GM19395 (cell line): ENCODE measurements at regions not wholly inside any gene's neighbourhood (a gene's known extent, or its start where the extent isn't known, plus 50 kb on each side); places are given as distances from the start of the nearest gene placed in this dataset.
"Not testable (repeated sequence)": the region's sequence is repeated elsewhere in the genome, so short reads cannot be mapped to it uniquely, and the experiment has no call there.

ENCODE experiments used
- ATAC-seq: cut with Tn5 transposase; IDR thresholded peaks from one replicate; pipeline ENCODE4 v1.9.1; 2021; ENCODE audit warnings: mild to moderate bottlenecking, moderate library complexity; ENCODE audit not compliant: unreplicated experiment

DNA sequence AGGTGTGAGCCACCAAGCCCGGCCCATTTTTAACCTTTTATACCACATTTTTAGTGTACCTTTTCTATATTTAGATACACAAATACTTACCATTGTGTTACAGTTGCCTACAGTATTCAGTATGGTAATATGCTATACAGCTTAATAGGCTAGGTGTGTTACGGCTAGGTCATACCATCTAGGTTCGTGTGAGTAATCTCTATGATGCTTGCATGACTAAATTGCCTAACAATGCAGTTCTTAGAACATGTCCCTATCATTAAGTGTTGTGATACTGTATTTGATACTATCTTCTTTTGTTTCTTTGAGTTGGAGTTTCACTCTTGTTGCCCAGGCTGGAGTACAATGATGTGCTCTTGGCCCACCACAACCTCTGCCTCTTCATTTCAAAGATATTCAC lies 387.7 kb upstream of the SASH1 start:
- no peak for ATAC-seq

DNA sequence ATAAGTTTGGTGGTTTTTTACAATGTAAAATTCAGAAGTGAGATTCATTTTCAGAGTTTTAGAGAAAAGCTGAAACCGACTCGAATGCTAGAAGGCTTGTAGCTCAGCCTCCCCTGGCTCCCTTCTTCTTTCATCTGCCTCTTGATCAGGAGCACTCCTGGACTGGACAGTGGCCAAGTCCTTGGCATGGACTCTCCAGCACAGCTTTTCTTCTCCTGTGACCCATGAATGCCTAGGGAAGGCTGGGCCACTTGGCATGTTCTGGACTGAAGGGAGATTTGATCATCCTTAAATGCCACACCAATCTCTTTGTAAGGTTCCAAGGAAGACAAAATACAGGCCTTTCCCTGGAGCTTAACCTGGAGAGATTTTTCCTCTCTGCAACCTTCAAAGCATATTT lies 384.0 kb upstream of the SASH1 start:
- ATAC-seq = no peak

DNA sequence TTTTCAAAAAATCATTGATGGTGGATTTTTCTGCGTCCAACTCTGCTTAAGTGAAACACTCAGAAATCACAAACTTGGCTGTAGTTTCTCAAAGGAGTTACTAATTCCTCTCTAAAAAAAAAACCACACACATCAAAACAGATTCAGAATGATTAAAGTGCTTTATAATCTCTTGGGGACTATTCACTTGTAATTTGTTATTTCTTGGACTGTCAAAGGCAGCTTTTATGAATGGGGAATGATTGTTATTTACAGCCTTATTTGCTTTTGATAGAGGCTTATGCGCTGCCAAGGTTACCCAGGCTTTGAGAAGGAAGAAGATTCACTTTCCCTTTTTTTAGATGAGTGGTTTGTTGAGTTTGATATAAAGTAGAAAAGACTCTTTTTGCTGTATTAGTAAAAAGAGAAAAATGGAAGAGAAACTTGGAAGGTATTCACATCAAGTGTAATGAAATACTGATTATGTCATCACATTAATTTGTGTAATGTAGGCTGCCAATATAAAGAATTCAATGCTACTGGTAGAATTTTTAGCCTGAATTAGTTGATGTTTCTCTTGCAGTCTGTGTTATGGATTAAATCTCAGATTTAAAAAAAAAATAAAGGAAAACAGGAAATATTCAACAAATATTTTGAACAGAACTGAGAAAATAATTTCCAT lies 381.0 kb upstream of the SASH1 start:
- no peak for ATAC-seq

DNA sequence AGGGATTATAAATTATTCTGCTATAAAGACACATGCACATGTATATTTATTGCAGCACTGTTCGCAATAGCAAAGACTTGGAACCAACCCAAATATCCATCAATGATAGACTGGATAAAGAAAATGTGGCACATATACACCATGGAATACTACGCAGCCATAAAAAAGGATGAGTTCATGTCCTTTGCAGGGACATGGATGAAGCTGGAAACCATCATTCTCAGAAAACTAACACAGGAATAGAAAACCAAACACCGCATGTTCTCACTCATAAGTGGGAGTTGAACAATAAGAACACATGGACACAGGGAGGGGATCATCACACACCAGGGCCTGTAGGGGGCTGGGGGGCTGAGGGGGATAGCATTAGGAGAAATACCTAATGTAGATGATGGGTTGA lies 377.2 kb upstream of the SASH1 start:
- not testable (repeated sequence) for ATAC-seq

DNA sequence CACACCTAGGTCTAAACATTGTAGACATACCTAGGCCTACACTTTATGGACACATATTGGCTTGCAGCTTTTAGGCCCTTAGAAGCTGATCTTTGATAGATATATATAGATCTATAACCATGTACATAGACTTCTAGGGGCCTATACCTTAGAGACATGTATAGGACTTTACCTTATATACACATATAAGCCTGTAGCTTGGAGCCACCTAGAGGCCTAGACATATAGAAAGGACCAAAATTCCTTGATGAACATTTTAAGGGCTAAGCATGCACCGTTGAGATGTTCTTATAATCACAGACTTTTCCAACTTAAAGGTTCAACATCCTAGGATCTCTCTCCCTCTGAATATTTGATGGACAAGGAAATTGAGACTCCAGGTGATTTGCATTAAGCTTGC lies 371.7 kb upstream of the SASH1 start:
- no peak for ATAC-seq

DNA sequence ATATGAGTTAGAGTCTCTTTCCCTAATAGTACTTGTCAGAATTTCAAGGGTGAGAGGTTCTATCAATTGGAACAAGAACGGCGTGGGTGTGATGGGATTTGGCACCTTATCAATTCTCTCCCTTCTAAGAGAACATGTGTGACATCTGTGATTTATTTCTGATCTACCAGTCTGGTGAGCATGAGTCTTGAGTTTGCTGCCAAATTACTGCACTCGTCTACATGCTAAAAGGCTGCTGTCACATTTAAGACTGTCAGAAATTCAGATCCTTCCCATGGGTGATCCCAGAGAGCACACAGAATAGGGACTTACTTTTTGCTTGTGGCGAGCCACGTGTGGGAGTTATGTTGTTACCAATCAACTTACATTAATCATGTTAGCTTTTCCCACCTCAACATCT lies 370.2 kb upstream of the SASH1 start:
- no peak for ATAC-seq

DNA sequence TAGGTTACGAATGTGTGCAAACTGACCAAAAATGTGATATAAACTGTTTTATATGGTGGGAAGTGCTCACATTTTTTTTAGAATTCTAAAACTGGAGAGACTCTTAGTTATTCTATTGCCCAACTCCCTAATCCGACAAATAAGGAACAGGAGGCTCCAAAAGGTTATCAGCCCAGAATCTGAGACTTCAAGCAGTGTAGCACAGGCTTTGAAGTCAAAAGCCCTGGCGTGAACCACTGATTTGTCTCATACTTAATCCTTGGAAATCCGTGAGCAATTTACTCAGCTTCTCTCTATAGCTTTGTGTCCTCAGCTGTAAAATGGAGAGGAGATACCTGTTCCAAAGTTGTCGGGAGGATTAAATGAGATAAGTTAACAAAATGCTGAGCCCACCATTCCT lies 368.8 kb upstream of the SASH1 start:
- no peak for ATAC-seq

DNA sequence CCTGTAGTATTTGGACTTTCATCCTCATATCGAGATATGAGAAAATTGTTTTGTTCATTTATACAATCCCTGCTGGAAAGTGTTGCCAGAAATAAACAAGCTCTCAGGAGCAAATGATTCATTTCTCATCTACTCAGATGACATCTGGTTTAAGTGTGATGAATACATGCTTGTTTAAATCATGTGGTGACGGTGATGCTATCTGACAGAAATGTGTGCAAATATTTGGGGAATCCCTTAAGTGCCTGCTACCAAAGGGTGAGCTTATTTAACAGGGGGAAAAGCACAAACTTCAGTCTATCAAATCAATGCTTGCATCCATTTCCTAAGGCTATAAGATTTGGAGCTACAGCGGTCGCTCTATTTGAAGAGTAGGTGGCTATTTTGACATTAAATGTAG lies 368.3 kb upstream of the SASH1 start:
- no peak for ATAC-seq

DNA sequence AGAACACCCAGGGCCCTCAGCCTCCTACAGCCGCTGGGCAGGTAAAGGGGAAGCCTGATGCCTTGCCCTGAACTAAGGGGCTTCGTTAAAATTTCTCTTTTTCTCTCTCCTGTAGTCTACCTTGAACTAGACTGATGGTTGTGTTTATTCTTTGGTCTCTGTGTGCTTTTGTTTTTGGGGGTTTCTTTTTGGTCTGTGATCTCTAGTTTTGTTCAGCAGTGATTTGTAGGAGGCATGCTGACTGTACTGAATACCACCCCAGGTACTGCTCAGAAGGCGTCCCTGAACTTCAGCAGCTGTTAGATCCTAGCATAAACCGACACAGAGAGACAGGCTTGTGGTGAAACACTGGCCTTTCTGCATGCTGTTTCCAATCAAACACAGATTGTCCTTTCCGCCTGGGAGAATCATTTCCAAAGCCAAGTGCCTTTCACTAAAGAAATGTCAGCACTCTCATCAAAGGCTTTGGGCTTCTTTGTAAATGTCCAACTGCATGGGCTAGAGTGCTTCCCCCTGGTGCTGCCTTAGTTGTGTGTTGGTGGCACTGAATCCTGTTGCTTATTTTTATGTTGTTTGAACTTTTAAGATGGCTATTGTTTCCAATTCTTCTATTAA lies 364.7 kb upstream of the SASH1 start:
- no peak for ATAC-seq

DNA sequence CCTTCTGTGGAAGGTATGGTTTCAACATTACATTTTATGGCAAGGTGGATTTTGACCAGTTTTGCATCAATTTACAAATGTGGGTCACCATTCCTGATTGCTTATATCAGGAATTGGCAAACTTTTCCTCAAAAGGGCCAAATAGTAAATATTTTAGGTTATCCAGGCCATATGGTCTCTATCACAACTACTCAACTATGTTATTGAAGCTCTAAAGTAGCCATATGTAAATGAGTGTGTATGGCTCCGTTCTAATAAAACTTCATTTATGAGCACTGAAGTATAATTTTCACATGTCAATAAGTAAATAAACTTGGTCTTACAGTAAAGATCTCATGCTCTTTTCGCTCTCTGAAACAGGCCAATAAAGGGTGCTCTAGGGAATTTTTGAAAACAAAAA lies 362.7 kb upstream of the SASH1 start:
- ATAC-seq = no peak

DNA sequence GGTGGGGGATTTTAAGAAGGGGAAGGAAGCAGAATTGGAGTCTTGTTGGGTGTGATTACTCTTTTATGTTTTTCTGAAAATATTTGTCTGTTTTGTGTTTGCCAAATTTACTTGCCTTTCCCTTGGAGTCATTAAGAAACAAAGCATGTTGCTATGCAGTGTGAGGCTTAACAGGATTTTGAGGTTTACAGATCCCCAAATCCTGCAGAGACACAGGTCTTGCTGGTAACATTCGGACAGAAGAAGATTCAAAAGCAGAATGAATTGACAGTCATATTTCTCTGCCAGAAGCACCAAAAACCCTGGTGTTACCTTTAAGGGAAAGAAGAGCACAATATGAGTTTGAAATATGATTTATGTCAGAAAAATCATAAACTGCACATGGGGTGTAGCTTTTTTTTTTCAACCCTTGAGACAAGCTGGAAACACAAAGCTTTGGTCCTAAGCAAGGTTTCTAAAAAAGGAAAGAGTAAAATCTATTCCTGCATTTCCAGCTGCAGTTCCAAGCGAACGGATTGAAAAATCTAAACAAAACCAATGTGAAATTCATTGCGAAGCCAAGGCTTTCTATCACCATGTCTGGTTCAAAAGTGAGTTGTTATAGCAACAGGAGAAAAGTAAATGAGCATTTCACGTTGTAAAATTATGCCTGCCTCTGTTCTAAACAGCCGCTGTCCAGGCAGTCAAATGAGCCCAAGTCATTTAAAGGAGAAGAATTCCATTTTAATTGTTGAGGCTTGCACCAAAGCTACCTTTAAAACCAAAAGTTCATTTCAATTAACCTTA lies 358.9 kb upstream of the SASH1 start:
- no peak for ATAC-seq

DNA sequence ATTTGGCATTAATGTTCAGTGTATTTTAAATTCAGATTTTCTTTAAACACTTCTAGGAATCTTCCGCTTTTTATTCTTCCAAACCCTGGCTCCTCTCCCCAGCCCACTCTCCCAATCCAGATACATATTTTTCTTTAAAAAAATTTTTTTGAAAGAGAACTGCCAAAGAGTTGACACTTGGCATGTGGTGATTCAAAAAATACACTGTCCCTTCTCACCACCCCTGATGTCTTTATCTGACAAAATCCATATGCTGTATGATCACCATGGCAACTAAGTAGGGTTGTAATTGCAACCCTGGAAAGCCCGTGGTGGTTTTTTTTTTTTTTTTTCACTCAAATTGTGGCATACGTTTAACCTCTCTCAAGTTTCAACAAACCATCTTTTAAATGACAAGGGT lies 355.8 kb upstream of the SASH1 start:
- ATAC-seq = no peak

DNA sequence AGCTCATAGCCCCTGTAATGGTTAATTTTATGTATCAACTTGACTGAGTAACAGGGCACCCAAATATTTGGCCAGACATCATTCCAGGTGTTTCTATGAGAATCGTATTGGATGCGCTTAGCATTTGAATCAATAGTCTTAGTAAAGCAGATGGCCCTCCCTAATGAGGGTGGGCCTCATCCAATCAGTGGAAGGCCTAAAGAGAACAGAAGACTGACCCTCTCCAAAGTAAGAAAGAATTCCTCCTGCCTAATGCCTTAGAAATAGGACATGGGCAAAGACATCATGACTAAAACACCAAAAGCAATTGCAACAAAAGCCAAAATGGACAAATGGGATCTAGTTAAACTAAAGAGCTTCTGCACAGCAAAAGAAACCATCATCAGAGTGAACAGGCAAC lies 352.5 kb upstream of the SASH1 start:
- no peak for ATAC-seq

DNA sequence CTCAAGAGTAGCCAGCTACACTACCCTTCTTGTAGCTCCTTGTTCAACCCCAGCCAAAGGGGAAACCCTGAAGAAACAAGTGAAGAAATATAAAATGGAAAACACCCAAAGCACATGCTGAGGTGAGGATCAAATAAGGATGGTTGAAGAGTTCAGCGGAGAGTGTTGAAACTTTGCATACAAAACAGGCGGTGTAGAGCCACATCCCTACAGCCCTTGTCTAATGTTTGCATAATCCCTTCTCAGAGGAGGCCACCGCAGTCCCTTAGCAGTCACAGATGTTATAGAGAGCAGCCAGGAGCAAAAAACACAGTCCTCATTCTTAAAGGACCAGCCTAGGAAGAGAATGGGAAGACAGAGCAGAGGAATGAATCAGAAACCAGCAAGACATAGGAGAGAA lies 350.7 kb upstream of the SASH1 start:
- no peak for ATAC-seq

DNA sequence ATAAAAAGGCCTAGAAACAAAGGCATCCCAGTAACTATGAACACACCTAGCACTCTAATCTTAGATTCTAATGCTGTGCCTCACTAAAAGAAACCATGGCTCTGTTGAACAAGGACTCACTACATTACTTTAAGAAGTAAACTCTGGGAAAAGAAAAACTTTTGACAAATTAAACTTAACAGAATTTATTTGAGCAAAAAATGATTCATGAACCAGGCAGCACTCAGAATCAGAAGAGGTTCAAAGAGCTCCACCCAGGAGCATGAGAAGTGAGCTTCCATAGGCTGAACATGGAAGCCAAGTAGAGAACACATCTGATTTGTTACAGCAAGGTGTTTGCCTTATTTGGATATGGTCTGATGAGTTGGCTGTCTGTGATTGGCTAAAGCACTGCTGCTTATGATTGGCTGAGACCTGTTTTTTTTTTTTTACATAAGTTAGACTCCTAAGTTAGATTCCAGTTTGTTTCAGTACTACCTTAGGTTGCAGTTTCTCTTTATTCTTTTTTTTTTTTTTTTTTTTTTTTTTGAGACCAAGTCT lies 343.6 kb upstream of the SASH1 start:
- ATAC-seq = no peak

DNA sequence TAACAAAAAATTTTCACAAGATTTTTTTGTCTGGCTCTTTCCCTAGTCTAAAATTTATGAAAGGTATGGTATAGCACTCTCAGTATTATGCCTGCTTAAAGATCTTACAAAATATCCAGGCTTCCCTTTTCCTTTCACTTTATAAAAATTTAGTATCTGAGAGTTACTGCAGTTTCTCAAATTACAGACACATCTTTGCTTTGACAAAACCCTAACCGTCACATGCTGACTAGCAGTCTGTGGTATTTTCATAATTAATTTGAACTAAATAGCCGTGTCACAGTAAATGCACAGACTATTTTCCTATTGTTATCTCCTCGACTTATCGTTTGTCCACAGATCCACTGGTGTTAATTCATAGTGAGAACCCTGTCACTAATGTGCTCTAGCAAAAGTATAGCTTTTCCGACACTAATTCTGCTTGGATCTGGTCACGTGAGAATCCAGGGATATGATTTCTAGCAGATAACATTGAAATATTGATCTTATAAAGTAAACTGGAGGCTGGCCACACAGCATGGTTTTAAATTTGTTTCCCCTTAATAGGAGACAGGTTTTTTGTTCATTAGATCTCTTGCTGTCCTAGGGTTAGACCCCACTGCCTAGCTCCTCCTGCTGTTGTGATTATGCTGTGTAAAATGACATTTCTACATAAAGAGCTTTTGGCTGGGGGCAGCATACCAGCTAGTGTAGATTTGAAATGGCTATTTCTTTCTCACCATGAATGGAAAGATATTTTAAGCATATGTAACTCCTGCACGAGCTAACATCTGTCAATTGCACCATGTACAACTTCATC lies 340.6 kb upstream of the SASH1 start:
- ATAC-seq = no peak

DNA sequence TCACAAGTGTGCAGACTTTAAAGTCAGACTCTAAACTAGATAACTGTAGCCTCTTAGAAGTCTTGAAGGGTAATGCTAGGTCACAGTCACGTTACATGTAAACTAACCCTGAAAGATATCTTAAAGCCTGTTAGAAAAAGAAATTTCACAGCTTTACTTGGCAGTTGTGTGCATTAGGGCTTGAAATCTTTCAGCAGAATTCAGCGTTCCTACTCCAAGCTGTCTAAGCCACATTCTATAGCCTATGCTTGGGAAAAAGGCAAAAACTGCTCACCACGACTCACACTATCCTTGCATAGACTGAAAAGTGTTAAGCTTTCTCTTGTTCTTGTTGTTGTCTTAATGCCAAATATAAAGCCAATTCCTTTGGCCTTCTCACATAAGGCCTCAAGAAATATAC lies 338.0 kb upstream of the SASH1 start:
- no peak for ATAC-seq

DNA sequence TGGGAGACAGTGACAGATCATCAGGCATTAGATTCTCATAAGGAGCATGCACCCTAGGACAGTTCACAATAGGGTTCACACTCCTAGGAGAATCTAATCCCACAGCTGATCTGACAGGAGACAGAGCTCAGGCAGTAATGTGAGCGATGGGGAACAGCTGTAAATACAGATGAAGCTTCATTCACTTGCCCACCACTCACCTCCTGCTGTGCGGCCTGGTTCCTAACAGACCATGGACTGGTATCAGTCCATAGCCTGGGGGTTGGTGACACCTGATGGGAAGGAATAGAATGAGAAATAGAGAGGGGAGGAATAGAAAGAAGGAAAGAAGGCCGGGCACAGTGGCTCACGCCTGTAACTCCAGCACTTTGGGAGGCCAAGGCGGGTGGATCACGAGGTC lies 336.8 kb upstream of the SASH1 start:
- ATAC-seq = no peak

DNA sequence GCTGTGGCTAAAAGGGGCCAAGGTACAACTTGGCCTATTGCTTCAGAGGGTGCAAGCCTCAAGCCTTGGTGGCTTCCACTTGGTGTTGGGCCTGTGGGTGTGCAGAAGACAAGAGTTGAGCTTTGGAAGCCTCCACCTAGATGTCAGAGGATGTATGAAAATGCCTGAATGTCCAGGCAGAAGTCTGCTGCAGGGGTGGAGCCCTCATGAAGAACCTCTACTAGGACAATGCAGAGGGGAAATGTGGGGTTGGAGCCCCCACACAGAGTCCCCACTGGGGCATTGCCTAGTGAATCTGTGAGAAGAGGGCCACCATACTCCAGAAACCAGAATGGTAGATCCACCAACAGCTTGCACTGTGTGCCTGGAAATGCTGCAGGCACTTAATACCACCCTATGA lies 332.1 kb upstream of the SASH1 start:
- ATAC-seq = not testable (repeated sequence)

DNA sequence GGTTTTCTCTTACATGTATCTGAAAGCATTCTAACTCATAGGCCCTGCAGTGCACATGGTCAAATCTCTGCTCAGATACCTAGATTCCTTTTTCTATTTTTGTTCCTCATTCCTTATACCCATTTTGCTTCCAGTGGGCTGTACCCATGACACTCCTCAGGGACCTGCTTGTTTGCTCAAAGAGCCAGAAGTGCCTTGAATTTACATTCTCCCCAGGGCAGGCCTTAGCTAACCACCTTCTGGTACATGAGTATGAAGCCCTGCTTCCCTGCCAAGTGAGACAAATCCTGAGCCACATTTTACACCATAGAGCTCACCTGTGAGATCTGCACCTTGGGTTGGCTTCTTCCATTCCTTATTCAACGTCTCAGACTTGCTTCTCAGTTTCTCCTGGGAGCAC lies 326.6 kb upstream of the SASH1 start:
- ATAC-seq = no peak

DNA sequence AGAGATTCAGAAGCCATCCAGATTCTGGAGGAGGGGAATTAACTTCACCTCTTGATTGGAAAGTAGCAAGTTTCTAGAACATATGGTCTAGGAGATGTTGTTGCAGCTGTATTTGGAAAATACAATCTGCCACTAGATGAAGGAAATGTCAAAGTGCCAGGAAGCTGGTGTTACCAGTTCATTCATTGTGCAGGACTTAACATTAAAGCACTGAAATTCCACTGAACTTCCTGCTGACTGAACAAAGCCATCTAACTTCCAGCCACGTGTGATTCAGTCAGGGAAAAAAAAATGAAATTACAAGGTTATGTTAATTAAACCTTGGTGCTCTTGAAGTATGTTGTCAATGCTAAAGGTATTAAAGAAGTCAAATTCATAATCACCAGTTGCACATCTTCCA lies 321.5 kb upstream of the SASH1 start:
- ATAC-seq = no peak
